GM23338 (cell line): ENCODE measurements at regions not wholly inside any gene's neighbourhood (a gene's known extent, or its start where the extent isn't known, plus 50 kb on each side); places are given as distances from the start of the nearest gene placed in this dataset.

ENCODE experiments used
- ATAC-seq: fragments of 200-7000 bp; cut with Tn5 transposase; 3 replicates; pipeline ENCODE4 v1.9.1; 2020
- DNase-seq: peaks from one replicate; pipeline ENCODE4 v3.0.0-alpha.2; 2015; ENCODE audit warnings: low spot score
- H2AFZ ChIP-seq: fragments of 200-600 bp; sonication (generic); 2 replicates; pipeline ENCODE4 v1.8.0; 2016; ENCODE audit warnings: antibody characterized with exemption, mild to moderate bottlenecking, moderate library complexity
- H3F3A ChIP-seq: fragments of 200-600 bp; sonication (generic); replicated peaks from 2 replicates; pipeline ENCODE4 v1.8.0; 2017; ENCODE audit warnings: antibody characterized with exemption, mixed run types, low read depth
- H3K27ac ChIP-seq: fragments of 200-600 bp; sonication (generic); 2 replicates; pipeline ENCODE4 v1.6.1; 2016; ENCODE audit warnings: low read depth
- H3K27me3 ChIP-seq: fragments of 200-600 bp; sonication (generic); 2 replicates; pipeline ENCODE4 v1.8.0; 2016; ENCODE audit warnings: mild to moderate bottlenecking, mixed run types, moderate library complexity; ENCODE audit not compliant: insufficient read depth
- H3K36me3 ChIP-seq: fragments of 200-600 bp; sonication (generic); 2 replicates; pipeline ENCODE4 v1.8.0; 2016; ENCODE audit warnings: mild to moderate bottlenecking; ENCODE audit not compliant: insufficient read depth
- H3K4me1 ChIP-seq: fragments of 200-600 bp; sonication (generic); 2 replicates; pipeline ENCODE4 v1.8.0; 2016; ENCODE audit warnings: mild to moderate bottlenecking, moderate library complexity; ENCODE audit not compliant: insufficient read depth
- H3K4me2 ChIP-seq: fragments of 200-600 bp; sonication (generic); 2 replicates; pipeline ENCODE4 v1.7.1; 2017; ENCODE audit warnings: mixed run types
- H3K4me3 ChIP-seq: fragments of 200-600 bp; sonication (generic); 2 replicates; pipeline ENCODE4 v1.6.1; 2016; ENCODE audit warnings: mixed run types
- H3K79me2 ChIP-seq: fragments of 200-600 bp; sonication (generic); replicated peaks from 2 replicates; pipeline ENCODE4 v1.8.0; 2017; ENCODE audit warnings: mild to moderate bottlenecking; ENCODE audit not compliant: insufficient read depth
- H3K9me2 ChIP-seq: fragments of 200-600 bp; sonication (generic); 2 replicates; pipeline ENCODE4 v1.8.0; 2017; ENCODE audit not compliant: insufficient read depth
- H4K20me1 ChIP-seq: fragments of 200-600 bp; sonication (generic); replicated peaks from 2 replicates; pipeline ENCODE4 v1.8.0; 2017; ENCODE audit warnings: mild to moderate bottlenecking; ENCODE audit not compliant: insufficient read depth
- H3K27ac Mint-ChIP-seq: 2 replicates; pipeline ENCODE4 v1.8.0; 2020; ENCODE audit warnings: inconsistent platforms, mild to moderate bottlenecking, moderate library complexity, mixed read lengths
- H3K27me3 Mint-ChIP-seq: 3 replicates; pipeline ENCODE4 v1.8.0; 2022; ENCODE audit warnings: low read depth, mild to moderate bottlenecking, moderate library complexity, mixed read lengths, inconsistent platforms; ENCODE audit not compliant: insufficient read depth, poor library complexity
- H3K36me3 Mint-ChIP-seq: 3 replicates; pipeline ENCODE4 v1.8.0; 2021; ENCODE audit warnings: low read depth, mild to moderate bottlenecking, inconsistent platforms, moderate library complexity, mixed read lengths
- H3K4me1 Mint-ChIP-seq: 3 replicates; pipeline ENCODE4 v1.8.0; 2020; ENCODE audit warnings: mild to moderate bottlenecking, inconsistent platforms, mixed read lengths
- H3K4me3 Mint-ChIP-seq: 3 replicates; pipeline ENCODE4 v1.8.0; 2021; ENCODE audit warnings: moderate library complexity, mild to moderate bottlenecking, inconsistent platforms, mixed read lengths
- H3K9me3 Mint-ChIP-seq: 3 replicates; pipeline ENCODE4 v1.8.0; 2020; ENCODE audit warnings: moderate library complexity, mild to moderate bottlenecking, inconsistent platforms, mixed read lengths
- CREB1 ChIP-seq: fragments of 250-450 bp; sonication (Bioruptor Pico); IDR thresholded peaks from 2 replicates; pipeline ENCODE4 v1.5.0; 2020; ENCODE audit warnings: low read depth, mild to moderate bottlenecking, moderate library complexity
- CTCF ChIP-seq, 2 experiments: fragments of 200-600 bp in 1 of 2; sonication (generic) in 1 of 2; conservative IDR thresholded peaks; 2 replicates each; pipeline versions ENCODE4 v1.5.1 to v1.6.1; 2016 to 2017; ENCODE audit warnings: antibody characterized with exemption in 2 of 2, low read depth in 2 of 2, mild to moderate bottlenecking in 2 of 2, moderate library complexity in 1 of 2
- ETS1 ChIP-seq: IDR thresholded peaks from 2 replicates; pipeline ENCODE4 v1.6.1; 2016; ENCODE audit warnings: antibody characterized with exemption
- EZH2 ChIP-seq: fragments of 200-600 bp; sonication (generic); IDR thresholded peaks from one replicate; pipeline ENCODE4 v1.8.0; 2017; ENCODE audit warnings: antibody characterized with exemption, mild to moderate bottlenecking, low read depth; ENCODE audit not compliant: unreplicated experiment
- EZH2phosphoT487 ChIP-seq: fragments of 200-600 bp; sonication (generic); IDR thresholded peaks from one replicate; pipeline ENCODE4 v1.8.1; 2018; ENCODE audit warnings: antibody characterized with exemption; ENCODE audit not compliant: unreplicated experiment
- JUNB ChIP-seq: IDR thresholded peaks from one replicate; pipeline ENCODE4 v1.6.1; 2016; ENCODE audit warnings: antibody characterized with exemption; ENCODE audit not compliant: unreplicated experiment
- NANOG ChIP-seq: IDR thresholded peaks from 2 replicates; pipeline ENCODE4 v1.6.1; 2016; ENCODE audit warnings: antibody characterized with exemption, borderline replicate concordance
- POLR2AphosphoS5 ChIP-seq: IDR thresholded peaks from 2 replicates; pipeline ENCODE4 v1.6.1; 2016; ENCODE audit warnings: antibody characterized with exemption, low read depth
- REST ChIP-seq: IDR thresholded peaks from one replicate; pipeline ENCODE4 v1.6.1; 2018; ENCODE audit warnings: antibody characterized with exemption; ENCODE audit not compliant: unreplicated experiment
- STAT1 ChIP-seq: IDR thresholded peaks from one replicate; pipeline ENCODE4 v1.6.1; 2016; ENCODE audit warnings: antibody characterized with exemption; ENCODE audit not compliant: unreplicated experiment
- ZNF114 ChIP-seq: fragments of 250-450 bp; sonication (Bioruptor Pico); IDR thresholded peaks from 2 replicates; pipeline ENCODE4 v1.5.0; 2020; ENCODE audit warnings: mild to moderate bottlenecking, moderate library complexity
- ZNF331 ChIP-seq: fragments of 250-450 bp; sonication (Bioruptor Pico); IDR thresholded peaks from 2 replicates; pipeline ENCODE4 v1.5.0; 2020; ENCODE audit warnings: low read depth, mild to moderate bottlenecking, moderate library complexity
- ZNF462 ChIP-seq: fragments of 250-450 bp; sonication (Bioruptor Pico); IDR thresholded peaks from 2 replicates; pipeline ENCODE4 v1.5.0; 2020; ENCODE audit warnings: mild to moderate bottlenecking, moderate library complexity

- Mint-ChIP-seq H3K4me3 (no peak overlapping the region), H3K27me3 (no peaks in the 10 kb centered on the region), H3K9me3 (peaks cover 20% of the 10 kb centered on the region), H3K27ac (no peak overlapping the region), H3K4me1 (peaks cover 3% of the 10 kb centered on the region; the same call in 2 of the 3 replicates), H3K36me3 (peaks cover 17% of the 10 kb centered on the region)
- Histone ChIP-seq H3F3A (no peaks in the 10 kb centered on the region), H3K79me2 (no peaks in the 10 kb centered on the region), H3K27ac (no peak overlapping the region), H3K4me3 (no peak overlapping the region), H2AFZ (no peak overlapping the region), H3K4me2 (no peak overlapping the region), H3K4me1 (no peaks in the 10 kb centered on the region), H3K9me2 (peaks cover 15% of the 10 kb centered on the region), H3K27me3 (no peaks in the 10 kb centered on the region), H3K36me3 (no peaks in the 10 kb centered on the region), H4K20me1 (no peaks in the 10 kb centered on the region)
- ATAC-seq, result no peak
- no peak for DNase-seq
- no peak for TF ChIP-seq NANOG
- TF ChIP-seq CREB1, result no peak
- no peak for TF ChIP-seq ZNF462
- no peak for TF ChIP-seq ETS1
- no peak for TF ChIP-seq POLR2AphosphoS5
- TF ChIP-seq JUNB, result no peak
- TF ChIP-seq CTCF (conservative IDR thresholded peaks at IDR 0.05; ENCODE audit: low read depth in 2 of 2), result no peak
- TF ChIP-seq EZH2, result no peak
- no peak for TF ChIP-seq STAT1
- no peak for TF ChIP-seq EZH2phosphoT487
- no peak for TF ChIP-seq REST
- no peak for TF ChIP-seq ZNF331 (CRISPR knock-in tag)
- no peak for TF ChIP-seq ZNF114 (CRISPR knock-in tag)
Observed at GRCh38 chr2:84173041-84173440, 286.0 kb downstream of the SUCLG1 start.
